WTC11 (cell line): ENCODE measurements at regions not wholly inside any gene's neighbourhood (a gene's known extent, or its start where the extent isn't known, plus 50 kb on each side); places are given as distances from the start of the nearest gene placed in this dataset.

Experiments
- ATAC-seq: fragments of 200-7000 bp; cut with Tn5 transposase; 2 replicates; pipeline ENCODE4 v1.10.0; 2021; ENCODE audit warnings: mild to moderate bottlenecking, moderate library complexity
- CTCF ChIA-PET: fragments of 300-600 bp; sonication (Branson Sonifier 250); formaldehyde crosslinking; loops from one replicate; lab custom pipeline; 2021; ENCODE audit warnings: antibody characterized with exemption; lab: Charles Lee
- POLR2A ChIA-PET: fragments of 350-600 bp; sonication (Branson Sonifier 250); formaldehyde crosslinking; loops from one replicate; lab custom pipeline; 2021; ENCODE audit warnings: antibody characterized with exemption; lab: Charles Lee
- DNase-seq: peaks from one replicate; pipeline ENCODE4 v3.0.0; 2021; ENCODE audit warnings: low spot score
- H3K27ac Mint-ChIP-seq: 2 replicates; pipeline ENCODE4 v1.8.0; 2021; ENCODE audit warnings: mixed read lengths
- H3K27me3 Mint-ChIP-seq: 2 replicates; pipeline ENCODE4 v1.8.0; 2021; ENCODE audit warnings: low read depth, mild to moderate bottlenecking, moderate library complexity, mixed read lengths
- H3K36me3 Mint-ChIP-seq: 2 replicates; pipeline ENCODE4 v1.8.0; 2021; ENCODE audit warnings: mixed read lengths
- H3K4me1 Mint-ChIP-seq: 2 replicates; pipeline ENCODE4 v1.8.0; 2022; ENCODE audit warnings: mixed read lengths
- H3K4me3 Mint-ChIP-seq: 2 replicates; pipeline ENCODE4 v1.8.0; 2021; ENCODE audit warnings: mild to moderate bottlenecking, moderate library complexity, mixed read lengths
- H3K9me3 Mint-ChIP-seq: 2 replicates; pipeline ENCODE4 v1.8.0; 2021; ENCODE audit warnings: mixed read lengths
- ETV6 ChIP-seq: sonication (generic); formaldehyde crosslinking; IDR thresholded peaks from 2 replicates; pipeline ENCODE4 v1.8.1; 2022; ENCODE audit warnings: mild to moderate bottlenecking, missing genetic modification reagents
- GRHL2 ChIP-seq: fragments of 250-450 bp; sonication (Bioruptor Pico); IDR thresholded peaks from 2 replicates; pipeline ENCODE4 v1.8.0; 2022; ENCODE audit warnings: mild to moderate bottlenecking, moderate library complexity; ENCODE audit not compliant: insufficient replicate concordance, severe bottlenecking
- GTF2I ChIP-seq: fragments of 250-450 bp; sonication (Bioruptor Pico); conservative IDR thresholded peaks from 2 replicates; pipeline ENCODE4 v1.4.0; 2021; ENCODE audit warnings: mild to moderate bottlenecking
- NFYB ChIP-seq: sonication (generic); formaldehyde crosslinking; conservative IDR thresholded peaks from 2 replicates; pipeline ENCODE4 v1.8.0; 2022; ENCODE audit warnings: low read depth, missing genetic modification reagents
- NR2C2 ChIP-seq: sonication (generic); formaldehyde crosslinking; IDR thresholded peaks from 2 replicates; pipeline ENCODE4 v1.8.0; 2022; ENCODE audit warnings: mild to moderate bottlenecking, missing genetic modification reagents
- RORB ChIP-seq: fragments of 250-450 bp; sonication (Bioruptor Pico); IDR thresholded peaks from 2 replicates; pipeline ENCODE4 v1.9.0; 2021; ENCODE audit warnings: mild to moderate bottlenecking
- ZNF232 ChIP-seq: sonication (generic); formaldehyde crosslinking; IDR thresholded peaks from 2 replicates; pipeline ENCODE4 v1.8.0; 2022; ENCODE audit warnings: mild to moderate bottlenecking, missing genetic modification reagents
- ZNF317 ChIP-seq: sonication (generic); formaldehyde crosslinking; IDR thresholded peaks from 2 replicates; pipeline ENCODE4 v1.8.1; 2023; ENCODE audit warnings: low read depth, mild to moderate bottlenecking, moderate library complexity, missing genetic modification reagents, borderline replicate concordance
- ZNF396 ChIP-seq: fragments of 250-450 bp; sonication (Bioruptor Pico); IDR thresholded peaks from 2 replicates; pipeline ENCODE4 v1.8.0; 2021; ENCODE audit warnings: mild to moderate bottlenecking, moderate library complexity, borderline replicate concordance
- TF ChIP-seq, protein P1 (sequence below): sonication (generic); formaldehyde crosslinking; IDR thresholded peaks from 2 replicates; pipeline ENCODE4 v1.8.0; 2022; ENCODE audit warnings: mild to moderate bottlenecking, missing genetic modification reagents
- TF ChIP-seq, protein P2 (sequence below): sonication (generic); formaldehyde crosslinking; conservative IDR thresholded peaks from 2 replicates; pipeline ENCODE4 v1.8.1; 2023; ENCODE audit warnings: mild to moderate bottlenecking, low read depth, missing genetic modification reagents, moderate library complexity
- TF ChIP-seq, protein P3 (sequence below): sonication (generic); formaldehyde crosslinking; IDR thresholded peaks from 2 replicates; pipeline ENCODE4 v1.8.1; 2022; ENCODE audit warnings: missing genetic modification reagents, borderline replicate concordance
- TF ChIP-seq, protein P4 (sequence below): fragments of 200-600 bp; IDR thresholded peaks from 2 replicates; pipeline ENCODE4 v1.8.0; 2022; ENCODE audit warnings: antibody characterized with exemption
- TF ChIP-seq, protein P5 (sequence below): fragments of 250-450 bp; sonication (Bioruptor Pico); IDR thresholded peaks from 2 replicates; pipeline ENCODE4 v1.9.0; 2021; ENCODE audit warnings: mild to moderate bottlenecking

DNA sequence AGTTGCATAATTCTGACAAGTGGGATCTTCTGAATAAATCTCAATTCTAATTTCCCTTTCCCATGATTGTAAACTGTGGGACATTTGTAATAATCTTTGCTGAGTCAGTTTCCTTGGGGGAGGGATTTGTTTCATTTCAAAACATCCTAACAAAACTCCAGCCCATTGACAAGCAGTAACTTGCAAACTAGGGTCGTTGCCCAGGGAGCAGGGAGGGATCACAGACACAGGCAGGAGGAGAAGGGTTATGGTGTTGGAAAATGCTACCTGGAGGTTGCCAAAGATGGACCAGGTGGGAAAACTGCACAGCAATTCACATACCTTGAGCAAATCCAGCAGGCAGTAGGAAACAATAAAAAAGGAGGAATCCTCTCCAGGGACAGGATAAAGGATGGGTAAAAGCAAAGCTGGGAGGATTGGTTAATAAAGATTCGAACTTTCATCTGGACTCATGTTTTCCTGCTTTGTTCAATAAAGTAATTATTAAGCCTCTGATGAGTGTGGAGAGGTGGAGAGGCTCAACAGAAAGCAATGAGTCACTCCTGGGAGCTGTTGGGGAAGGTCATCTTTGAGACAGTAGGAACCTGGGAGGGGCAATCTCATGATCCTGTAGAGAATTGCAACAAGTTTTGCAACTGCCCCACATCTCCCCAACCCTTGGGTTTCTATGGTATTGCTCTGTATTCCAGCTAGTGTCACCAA lies 87.3 kb upstream of the AKIRIN2 start (continued):
- TF ChIP-seq GTF2I (CRISPR knock-in tag), result no peak
- TF ChIP-seq, protein P1, sequence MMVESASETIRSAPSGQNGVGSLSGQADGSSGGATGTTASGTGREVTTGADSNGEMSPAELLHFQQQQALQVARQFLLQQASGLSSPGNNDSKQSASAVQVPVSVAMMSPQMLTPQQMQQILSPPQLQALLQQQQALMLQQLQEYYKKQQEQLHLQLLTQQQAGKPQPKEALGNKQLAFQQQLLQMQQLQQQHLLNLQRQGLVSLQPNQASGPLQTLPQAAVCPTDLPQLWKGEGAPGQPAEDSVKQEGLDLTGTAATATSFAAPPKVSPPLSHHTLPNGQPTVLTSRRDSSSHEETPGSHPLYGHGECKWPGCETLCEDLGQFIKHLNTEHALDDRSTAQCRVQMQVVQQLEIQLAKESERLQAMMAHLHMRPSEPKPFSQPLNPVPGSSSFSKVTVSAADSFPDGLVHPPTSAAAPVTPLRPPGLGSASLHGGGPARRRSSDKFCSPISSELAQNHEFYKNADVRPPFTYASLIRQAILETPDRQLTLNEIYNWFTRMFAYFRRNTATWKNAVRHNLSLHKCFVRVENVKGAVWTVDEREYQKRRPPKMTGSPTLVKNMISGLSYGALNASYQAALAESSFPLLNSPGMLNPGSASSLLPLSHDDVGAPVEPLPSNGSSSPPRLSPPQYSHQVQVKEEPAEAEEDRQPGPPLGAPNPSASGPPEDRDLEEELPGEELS, result no peak

DNA sequence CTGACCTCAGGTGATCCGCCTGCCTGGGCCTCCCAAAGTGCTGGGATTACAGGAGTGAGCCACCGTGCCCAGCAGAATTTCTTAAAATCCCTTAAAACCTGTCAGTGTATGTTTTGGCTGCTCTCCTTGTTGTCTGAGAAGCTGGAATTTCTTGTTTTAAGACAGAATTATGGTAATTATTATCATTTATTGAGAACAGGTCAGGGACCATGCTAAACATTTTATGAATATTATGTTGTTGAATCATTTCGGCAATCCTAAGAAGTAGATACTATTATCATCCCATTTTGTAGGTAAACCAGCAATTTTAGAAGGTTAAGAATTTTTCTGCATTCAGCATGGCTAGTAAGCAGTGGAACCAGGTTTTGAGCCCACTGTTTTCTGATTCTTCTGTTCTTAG lies 86.1 kb upstream of the AKIRIN2 start:
- TF ChIP-seq, protein P2, sequence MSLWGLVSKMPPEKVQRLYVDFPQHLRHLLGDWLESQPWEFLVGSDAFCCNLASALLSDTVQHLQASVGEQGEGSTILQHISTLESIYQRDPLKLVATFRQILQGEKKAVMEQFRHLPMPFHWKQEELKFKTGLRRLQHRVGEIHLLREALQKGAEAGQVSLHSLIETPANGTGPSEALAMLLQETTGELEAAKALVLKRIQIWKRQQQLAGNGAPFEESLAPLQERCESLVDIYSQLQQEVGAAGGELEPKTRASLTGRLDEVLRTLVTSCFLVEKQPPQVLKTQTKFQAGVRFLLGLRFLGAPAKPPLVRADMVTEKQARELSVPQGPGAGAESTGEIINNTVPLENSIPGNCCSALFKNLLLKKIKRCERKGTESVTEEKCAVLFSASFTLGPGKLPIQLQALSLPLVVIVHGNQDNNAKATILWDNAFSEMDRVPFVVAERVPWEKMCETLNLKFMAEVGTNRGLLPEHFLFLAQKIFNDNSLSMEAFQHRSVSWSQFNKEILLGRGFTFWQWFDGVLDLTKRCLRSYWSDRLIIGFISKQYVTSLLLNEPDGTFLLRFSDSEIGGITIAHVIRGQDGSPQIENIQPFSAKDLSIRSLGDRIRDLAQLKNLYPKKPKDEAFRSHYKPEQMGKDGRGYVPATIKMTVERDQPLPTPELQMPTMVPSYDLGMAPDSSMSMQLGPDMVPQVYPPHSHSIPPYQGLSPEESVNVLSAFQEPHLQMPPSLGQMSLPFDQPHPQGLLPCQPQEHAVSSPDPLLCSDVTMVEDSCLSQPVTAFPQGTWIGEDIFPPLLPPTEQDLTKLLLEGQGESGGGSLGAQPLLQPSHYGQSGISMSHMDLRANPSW (CRISPR knock-in tag), result no peak
- TF ChIP-seq, protein P3, sequence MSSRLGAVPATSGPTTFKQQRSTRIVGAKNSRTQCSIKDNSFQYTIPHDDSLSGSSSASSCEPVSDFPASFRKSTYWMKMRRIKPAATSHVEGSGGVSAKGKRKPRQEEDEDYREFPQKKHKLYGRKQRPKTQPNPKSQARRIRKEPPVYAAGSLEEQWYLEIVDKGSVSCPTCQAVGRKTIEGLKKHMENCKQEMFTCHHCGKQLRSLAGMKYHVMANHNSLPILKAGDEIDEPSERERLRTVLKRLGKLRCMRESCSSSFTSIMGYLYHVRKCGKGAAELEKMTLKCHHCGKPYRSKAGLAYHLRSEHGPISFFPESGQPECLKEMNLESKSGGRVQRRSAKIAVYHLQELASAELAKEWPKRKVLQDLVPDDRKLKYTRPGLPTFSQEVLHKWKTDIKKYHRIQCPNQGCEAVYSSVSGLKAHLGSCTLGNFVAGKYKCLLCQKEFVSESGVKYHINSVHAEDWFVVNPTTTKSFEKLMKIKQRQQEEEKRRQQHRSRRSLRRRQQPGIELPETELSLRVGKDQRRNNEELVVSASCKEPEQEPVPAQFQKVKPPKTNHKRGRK (CRISPR knock-in tag), result no peak
- TF ChIP-seq RORB (CRISPR knock-in tag) (no peak), NR2C2 (CRISPR knock-in tag) (no peak), NFYB (CRISPR knock-in tag) (no peak), ETV6 (CRISPR knock-in tag) (no peak), GRHL2 (no peak), ZNF396 (CRISPR knock-in tag) (no peak), ZNF232 (CRISPR knock-in tag) (no peak), ZNF317 (CRISPR knock-in tag) (no peak)
- TF ChIP-seq, protein P4, sequence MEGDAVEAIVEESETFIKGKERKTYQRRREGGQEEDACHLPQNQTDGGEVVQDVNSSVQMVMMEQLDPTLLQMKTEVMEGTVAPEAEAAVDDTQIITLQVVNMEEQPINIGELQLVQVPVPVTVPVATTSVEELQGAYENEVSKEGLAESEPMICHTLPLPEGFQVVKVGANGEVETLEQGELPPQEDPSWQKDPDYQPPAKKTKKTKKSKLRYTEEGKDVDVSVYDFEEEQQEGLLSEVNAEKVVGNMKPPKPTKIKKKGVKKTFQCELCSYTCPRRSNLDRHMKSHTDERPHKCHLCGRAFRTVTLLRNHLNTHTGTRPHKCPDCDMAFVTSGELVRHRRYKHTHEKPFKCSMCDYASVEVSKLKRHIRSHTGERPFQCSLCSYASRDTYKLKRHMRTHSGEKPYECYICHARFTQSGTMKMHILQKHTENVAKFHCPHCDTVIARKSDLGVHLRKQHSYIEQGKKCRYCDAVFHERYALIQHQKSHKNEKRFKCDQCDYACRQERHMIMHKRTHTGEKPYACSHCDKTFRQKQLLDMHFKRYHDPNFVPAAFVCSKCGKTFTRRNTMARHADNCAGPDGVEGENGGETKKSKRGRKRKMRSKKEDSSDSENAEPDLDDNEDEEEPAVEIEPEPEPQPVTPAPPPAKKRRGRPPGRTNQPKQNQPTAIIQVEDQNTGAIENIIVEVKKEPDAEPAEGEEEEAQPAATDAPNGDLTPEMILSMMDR, result no peak
- TF ChIP-seq, protein P1, result no peak
- TF ChIP-seq, protein P5, sequence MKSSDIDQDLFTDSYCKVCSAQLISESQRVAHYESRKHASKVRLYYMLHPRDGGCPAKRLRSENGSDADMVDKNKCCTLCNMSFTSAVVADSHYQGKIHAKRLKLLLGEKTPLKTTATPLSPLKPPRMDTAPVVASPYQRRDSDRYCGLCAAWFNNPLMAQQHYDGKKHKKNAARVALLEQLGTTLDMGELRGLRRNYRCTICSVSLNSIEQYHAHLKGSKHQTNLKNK (CRISPR knock-in tag), result no peak
- H3K4me1 Mint-ChIP-seq, result peaks cover 38% of the 10 kb centered on the region
- no peak overlapping the region for H3K27ac Mint-ChIP-seq
- no peaks in the 10 kb centered on the region for H3K36me3 Mint-ChIP-seq
- no peak for ATAC-seq
- H3K4me3 Mint-ChIP-seq, result no peak overlapping the region
- no peaks in the 10 kb centered on the region for H3K27me3 Mint-ChIP-seq
- ChIA-PET CTCF (no interaction called here), POLR2A (no interaction called here)
- DNase-seq, result no peak
- peaks cover 4% of the 10 kb centered on the region for H3K9me3 Mint-ChIP-seq
